ENCODE measurements at regions not wholly inside any gene's neighbourhood (a gene's known extent, or its start where the extent isn't known, plus 50 kb on each side); places are given as distances from the start of the nearest gene placed in this dataset.
"Not testable (repeated sequence)": the region's sequence is repeated elsewhere in the genome, so short reads cannot be mapped to it uniquely, and the experiment has no call there.

- intact Hi-C loops (cut with DNase I) = no loop called here
- DNase-seq (ENCODE audit: low spot score) = no peak
These were observed 655.6 kb upstream of the PCDH10 start for GRCh38 chr4:132493476-132493875.

DNA sequence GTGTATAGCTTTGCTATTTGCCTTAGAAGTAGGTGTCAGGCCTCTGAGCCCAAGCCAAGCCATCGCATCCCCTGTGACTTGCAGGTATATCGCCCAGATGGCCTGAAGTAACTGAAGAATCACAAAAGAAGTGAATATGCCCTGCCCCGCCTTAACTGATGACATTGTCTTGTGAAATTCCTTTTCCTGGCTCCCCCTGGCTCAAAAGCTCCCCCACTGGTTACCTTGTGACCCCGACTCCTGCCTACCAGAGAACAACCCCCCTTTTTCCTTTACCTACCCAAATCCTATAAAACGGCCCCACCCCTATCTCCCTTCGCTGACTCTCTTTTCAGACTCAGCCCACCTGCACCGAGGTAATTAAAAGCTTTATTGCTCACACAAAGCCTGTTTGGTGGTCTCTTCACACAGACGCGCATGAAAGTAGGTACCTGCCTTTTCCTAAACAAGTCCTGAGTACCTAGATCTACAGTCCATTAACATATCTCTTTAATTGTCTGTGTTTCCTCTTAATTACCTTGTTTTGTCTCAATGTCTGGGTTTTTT is 653.8 kb upstream of the PCDH10 start:
- intact Hi-C loops (cut with DNase I); DNase-seq (ENCODE audit: low spot score): not testable (repeated sequence)

- intact Hi-C loops (cut with DNase I) = no loop called here
- DNase-seq (ENCODE audit: low spot score) = no peak
These were observed 650.9 kb upstream of the PCDH10 start for GRCh38 chr4:132498215-132498614.

DNA sequence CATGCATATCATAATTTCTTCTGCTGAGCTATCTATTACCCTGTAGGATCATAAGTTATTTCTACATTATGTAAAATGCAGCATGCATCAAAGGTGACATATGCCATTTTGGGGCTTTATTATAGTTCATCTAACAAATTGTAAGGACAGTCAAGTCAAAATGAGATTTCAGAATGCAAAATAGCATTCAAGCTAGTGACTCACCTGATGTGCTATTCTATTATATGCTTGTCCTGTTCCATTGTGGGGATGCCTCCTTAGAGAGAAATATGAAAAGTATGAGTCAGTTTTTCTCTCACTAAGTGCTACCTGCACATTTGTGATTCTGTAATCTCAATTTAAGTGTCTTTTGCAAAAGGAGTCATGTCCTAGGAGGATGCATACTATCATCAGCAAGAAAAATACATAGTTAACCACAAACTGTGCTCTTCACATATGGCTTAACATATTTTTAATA is 647.0 kb upstream of the PCDH10 start:
- DNase-seq (ENCODE audit: low spot score) = no peak
- intact Hi-C loops (cut with DNase I) = no loop called here

DNA sequence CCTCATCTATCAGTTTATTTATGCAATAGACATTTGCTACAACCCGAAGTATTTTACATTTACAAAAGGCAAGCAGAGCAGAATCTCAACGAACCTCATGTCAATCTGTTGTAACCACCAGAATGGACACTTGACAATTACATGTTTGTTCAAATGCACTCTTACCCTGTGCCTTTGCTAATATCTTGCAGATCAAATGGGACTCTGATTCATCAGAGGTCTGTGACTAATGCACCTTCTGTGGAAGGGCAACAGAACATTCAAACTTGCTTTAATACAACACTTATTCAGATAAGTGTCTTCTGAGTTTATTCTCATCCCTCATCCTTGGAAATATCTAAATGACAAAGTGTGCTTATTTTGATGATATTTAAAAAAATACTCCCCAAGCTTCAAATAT is 644.7 kb upstream of the PCDH10 start:
- intact Hi-C loops (cut with DNase I) = no loop called here
- DNase-seq (ENCODE audit: low spot score) = no peak

GRCh38 chr4:132506568-132506967 is 642.5 kb upstream of the PCDH10 start:
- DNase-seq (ENCODE audit: low spot score) = no peak
- intact Hi-C loops (cut with DNase I) = no loop called here

DNA sequence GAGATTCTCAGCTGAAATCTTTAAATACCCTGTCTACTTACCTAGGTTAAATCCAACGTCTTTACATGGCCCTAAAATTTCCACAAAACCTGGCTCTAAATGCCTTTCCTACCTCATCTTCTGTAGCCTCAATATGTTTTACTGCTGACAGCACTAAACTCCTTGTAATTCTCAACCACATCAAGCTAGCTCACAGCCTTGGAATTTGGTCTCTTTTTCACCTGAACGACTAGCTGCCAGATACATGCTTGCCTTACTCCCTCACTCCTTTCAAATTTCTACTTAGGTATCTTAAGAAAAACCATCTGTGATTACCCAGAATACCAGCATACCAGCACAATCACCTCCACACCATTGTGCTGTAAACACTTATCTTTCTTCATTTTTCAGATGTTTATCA is 635.6 kb upstream of the PCDH10 start:
- no peak for DNase-seq (ENCODE audit: low spot score)
- intact Hi-C loops (cut with DNase I) = no loop called here

- intact Hi-C loops (cut with DNase I) = no loop called here
- no peak for DNase-seq (ENCODE audit: low spot score)
These were observed 622.4 kb upstream of the PCDH10 start for GRCh38 chr4:132526652-132527051.

DNA sequence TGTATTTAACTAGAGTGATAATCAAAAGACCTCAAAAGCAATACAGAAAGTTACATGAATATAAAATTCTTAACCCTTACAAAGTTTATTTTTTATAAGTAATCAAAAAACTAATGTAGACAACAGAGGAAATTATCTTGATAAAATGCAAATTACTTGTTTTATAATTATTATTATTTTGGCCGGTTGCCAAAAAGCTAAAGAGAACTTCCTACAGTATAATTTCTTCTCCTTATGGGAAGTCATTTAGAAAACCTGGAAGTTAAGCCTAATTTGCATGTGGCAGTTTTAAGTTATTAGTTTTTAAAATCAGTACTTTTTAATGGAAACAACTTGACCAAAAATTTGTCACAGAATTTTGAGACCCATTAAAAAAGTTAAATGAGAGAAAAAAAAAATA is 621.3 kb upstream of the PCDH10 start:
- no peak for DNase-seq (ENCODE audit: low spot score)
- intact Hi-C loops (cut with DNase I) = no loop called here

- DNase-seq (ENCODE audit: low spot score) = no peak
- intact Hi-C loops (cut with DNase I) = no loop called here
These were observed 618.2 kb upstream of the PCDH10 start for GRCh38 chr4:132530861-132531260.

- intact Hi-C loops (cut with DNase I) = no loop called here
- DNase-seq (ENCODE audit: low spot score) = no peak
These were observed 608.8 kb upstream of the PCDH10 start for GRCh38 chr4:132540268-132540667.

GRCh38 chr4:132540797-132541196 is 608.3 kb upstream of the PCDH10 start:
- no peak for DNase-seq (ENCODE audit: low spot score)
- intact Hi-C loops (cut with DNase I) = no loop called here

GRCh38 chr4:132542228-132542627 is 606.9 kb upstream of the PCDH10 start:
- intact Hi-C loops (cut with DNase I) = no loop called here
- DNase-seq (ENCODE audit: low spot score) = no peak

GRCh38 chr4:132548463-132548862 is 600.6 kb upstream of the PCDH10 start:
- intact Hi-C loops (cut with DNase I) = no loop called here
- DNase-seq (ENCODE audit: low spot score) = no peak

DNA sequence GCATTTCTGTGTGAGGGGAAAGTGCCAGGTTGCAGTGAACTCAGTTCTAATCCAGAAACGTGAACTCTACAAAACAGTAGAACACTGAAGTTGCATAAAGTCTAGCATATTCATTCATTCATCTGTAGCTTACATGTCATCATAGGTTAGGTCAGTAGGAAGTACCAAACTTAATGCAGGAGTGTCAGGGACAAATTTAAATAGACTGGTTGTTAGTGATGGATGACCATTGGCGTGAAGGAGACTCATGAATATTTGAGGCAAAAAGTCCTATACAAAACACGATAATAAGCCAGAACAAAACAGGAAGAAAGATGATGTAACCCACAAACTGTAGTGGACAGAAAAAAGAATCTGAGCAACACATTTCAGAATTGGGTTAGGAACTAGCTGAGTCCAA is 592.8 kb upstream of the PCDH10 start:
- no peak for DNase-seq (ENCODE audit: low spot score)
- intact Hi-C loops (cut with DNase I) = no loop called here

- intact Hi-C loops (cut with DNase I) = no loop called here
- no peak for DNase-seq (ENCODE audit: low spot score)
These were observed 591.4 kb upstream of the PCDH10 start for GRCh38 chr4:132557660-132558059.

- DNase-seq (ENCODE audit: low spot score) = no peak
- intact Hi-C loops (cut with DNase I) = no loop called here
These were observed 584.2 kb upstream of the PCDH10 start for GRCh38 chr4:132564920-132565319.

- intact Hi-C loops (cut with DNase I) = no loop called here
- no peak for DNase-seq (ENCODE audit: low spot score)
These were observed 583.6 kb upstream of the PCDH10 start for GRCh38 chr4:132565542-132565941.

DNA sequence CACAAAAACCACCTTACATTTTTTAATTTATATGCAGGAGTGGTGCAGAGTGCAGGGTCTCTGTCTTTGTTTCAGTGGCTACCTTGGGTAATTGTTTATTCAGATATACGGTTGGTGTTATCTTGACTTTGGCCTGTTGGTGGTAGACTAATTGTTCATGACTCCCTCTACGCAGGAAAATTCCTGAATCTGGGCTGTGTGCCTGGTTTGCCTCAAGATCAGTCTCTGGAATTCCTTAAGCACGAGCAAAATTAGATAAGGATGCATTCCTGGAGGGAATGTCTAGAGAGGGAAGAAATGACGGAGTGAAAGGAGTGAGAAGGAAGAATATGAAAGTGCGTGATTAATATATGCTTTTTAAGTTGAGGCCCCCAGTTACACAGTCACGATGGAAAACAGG is 576.9 kb upstream of the PCDH10 start:
- DNase-seq (ENCODE audit: low spot score) = no peak
- intact Hi-C loops (cut with DNase I) = no loop called here

DNA sequence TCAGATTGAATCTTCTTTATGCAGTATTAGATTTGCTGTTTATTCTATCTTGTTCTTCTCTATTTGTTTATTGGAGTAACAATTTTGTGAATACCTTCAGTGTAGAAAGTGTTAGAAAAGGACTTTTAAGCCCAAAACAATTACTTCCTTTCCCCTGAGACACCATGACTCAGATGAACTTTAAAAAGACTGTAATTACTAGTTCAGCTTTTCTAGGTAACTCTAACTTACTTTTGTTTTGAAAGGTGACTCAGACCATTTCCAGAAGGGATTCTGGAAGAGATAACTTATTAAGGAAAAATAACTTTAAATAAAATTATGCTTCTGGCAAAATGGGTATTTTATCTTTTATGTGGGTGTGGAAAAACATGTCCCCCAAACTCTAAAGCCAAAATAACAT is 561.5 kb upstream of the PCDH10 start:
- intact Hi-C loops (cut with DNase I) = no loop called here

DNA sequence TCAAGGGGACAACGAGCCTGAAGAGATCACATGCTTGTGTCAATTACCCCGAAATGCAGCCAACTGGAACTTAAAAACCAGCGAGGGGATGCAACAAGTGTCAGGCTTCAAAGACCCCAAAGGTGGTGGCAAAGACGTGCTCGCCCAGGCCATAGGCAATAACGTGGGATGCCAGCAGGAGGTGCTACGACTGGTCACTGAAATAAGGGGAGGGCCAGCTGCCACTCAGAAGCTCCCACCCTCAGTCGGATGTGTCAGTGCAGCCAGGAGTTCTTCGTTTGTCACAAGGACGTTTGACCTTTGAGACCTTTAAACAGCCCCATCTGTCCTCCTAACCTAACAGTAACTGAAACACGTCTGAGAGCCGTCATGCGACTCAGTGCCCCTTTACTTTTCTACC is 556.8 kb upstream of the PCDH10 start:
- intact Hi-C loops (cut with DNase I) = no loop called here
- no peak for DNase-seq (ENCODE audit: low spot score)

More for the DNA sequence above, 561.5 kb upstream of the PCDH10 start:
- no peak for DNase-seq (ENCODE audit: low spot score)

DNA sequence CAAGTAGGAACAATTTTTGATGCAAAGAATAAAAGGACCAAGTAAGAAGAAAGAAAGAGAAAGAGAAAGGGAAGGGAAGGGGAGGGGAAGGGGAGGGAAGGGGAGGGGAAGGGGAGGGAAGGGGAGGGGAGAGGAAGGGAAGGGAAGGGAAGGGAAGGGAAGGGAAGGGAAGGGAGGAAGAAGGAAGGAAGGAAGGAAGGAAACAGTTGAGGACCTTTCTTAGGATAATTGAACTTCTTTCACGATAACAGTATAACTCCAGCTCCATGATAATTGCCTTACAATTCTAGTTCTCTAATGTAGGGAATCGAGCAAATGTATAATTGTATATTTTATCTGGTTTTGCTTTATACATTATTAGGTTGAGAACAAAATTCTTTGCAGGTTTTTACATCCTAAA is 556.2 kb upstream of the PCDH10 start:
- no peak for DNase-seq (ENCODE audit: low spot score)
- intact Hi-C loops (cut with DNase I) = no loop called here

Measured in cardiac septum (tissue), 1 donor.